Peyer's patch (tissue), 4 donors: ENCODE measurements at regions not wholly inside any gene's neighbourhood (a gene's known extent, or its start where the extent isn't known, plus 50 kb on each side); places are given as distances from the start of the nearest gene placed in this dataset.

Experiments
- POLR2A ChIP-seq, 2 donors: fragments of 450-650 bp; IDR thresholded peaks; one replicate each; pipeline ENCODE4 v1.5.1; 2017; ENCODE audit warnings: antibody characterized with exemption in 2 of 2, mild to moderate bottlenecking in 2 of 2, moderate library complexity in 2 of 2
- TF ChIP-seq, protein P1 (sequence below), 6 experiments: fragments of 450-650 bp in 4 of 6; fragments of 200-600 bp in 2 of 6; sonication (generic) in 1 of 6; IDR thresholded peaks; one replicate each; pipeline ENCODE4 v1.5.1; 2017 to 2019; ENCODE audit warnings: antibody characterized with exemption in 6 of 6, mild to moderate bottlenecking in 3 of 6, moderate library complexity in 1 of 6

DNA sequence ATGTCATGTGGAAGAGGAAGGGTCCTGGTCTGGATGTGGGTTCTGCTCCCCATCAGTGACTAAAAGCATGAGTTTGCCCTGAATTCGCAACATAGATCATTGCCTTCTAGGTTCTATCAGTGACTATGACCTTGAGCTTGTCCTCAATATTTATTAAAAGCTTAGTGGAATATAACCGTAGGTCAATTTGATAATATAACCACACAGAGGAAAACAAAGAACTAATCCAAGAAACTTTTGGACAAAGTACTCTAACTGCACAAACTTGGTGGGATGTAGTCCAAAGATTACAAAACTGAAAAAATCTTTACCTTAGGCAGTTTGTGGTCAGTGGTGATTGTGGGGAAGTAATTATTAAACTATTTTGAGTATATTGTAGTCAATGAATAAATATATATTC is 152.9 kb downstream of the CYP26A1 start:
- TF ChIP-seq, protein P1, sequence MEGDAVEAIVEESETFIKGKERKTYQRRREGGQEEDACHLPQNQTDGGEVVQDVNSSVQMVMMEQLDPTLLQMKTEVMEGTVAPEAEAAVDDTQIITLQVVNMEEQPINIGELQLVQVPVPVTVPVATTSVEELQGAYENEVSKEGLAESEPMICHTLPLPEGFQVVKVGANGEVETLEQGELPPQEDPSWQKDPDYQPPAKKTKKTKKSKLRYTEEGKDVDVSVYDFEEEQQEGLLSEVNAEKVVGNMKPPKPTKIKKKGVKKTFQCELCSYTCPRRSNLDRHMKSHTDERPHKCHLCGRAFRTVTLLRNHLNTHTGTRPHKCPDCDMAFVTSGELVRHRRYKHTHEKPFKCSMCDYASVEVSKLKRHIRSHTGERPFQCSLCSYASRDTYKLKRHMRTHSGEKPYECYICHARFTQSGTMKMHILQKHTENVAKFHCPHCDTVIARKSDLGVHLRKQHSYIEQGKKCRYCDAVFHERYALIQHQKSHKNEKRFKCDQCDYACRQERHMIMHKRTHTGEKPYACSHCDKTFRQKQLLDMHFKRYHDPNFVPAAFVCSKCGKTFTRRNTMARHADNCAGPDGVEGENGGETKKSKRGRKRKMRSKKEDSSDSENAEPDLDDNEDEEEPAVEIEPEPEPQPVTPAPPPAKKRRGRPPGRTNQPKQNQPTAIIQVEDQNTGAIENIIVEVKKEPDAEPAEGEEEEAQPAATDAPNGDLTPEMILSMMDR (IDR thresholded peaks at IDR 0.05): no peak
- TF ChIP-seq POLR2A (IDR thresholded peaks at IDR 0.05): no peak
